HS-5 (cell line): ENCODE measurements at regions not wholly inside any gene's neighbourhood (a gene's known extent, or its start where the extent isn't known, plus 50 kb on each side); places are given as distances from the start of the nearest gene placed in this dataset.
"Not testable (repeated sequence)": the region's sequence is repeated elsewhere in the genome, so short reads cannot be mapped to it uniquely, and the experiment has no call there.

Experiments used
- DNase-seq: peaks from one replicate; pipeline ENCODE4 v3.0.0-alpha.2; 2012; ENCODE audit warnings: low read depth

DNA sequence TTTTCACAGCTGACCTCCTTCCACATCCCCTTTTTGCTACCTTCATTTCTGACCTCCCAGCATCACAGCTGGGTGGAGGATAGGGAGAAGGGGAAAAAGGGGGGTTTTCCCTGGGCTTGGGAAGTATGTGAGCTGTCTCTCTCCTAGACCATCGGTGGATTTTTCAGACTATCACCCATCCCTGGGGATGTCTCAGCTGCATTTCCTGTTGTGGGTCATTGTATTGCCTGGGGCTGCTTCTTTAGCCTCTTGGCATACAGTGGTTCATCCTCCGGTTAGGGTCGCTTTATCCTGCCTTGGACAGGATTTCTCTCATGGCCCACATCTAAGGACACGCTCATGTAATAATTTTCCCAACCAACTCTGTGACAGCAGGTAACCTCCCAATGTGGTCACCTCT, 142.5 kb upstream of the ARG1 start:
- no peak for DNase-seq

DNA sequence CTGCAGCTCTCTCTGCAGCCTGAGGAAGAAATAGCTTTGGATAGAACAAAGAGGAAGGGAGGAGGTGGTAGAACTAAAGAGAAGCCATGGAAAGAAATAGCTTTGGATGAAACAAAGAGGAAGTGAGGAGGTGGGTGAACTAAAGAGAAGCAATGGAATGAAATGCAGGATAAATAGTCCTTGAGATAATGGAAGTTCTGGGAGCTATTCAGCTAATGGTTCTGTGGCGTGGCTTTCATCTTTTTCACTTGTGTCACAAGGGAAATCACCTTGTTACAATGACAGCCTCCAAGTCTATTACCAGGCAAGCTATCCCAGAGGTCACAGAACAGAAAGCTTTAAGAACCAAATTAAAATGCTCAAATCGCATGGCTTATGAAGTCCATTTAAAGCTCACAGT, 141.3 kb upstream of the ARG1 start:
- DNase-seq = no peak

DNA sequence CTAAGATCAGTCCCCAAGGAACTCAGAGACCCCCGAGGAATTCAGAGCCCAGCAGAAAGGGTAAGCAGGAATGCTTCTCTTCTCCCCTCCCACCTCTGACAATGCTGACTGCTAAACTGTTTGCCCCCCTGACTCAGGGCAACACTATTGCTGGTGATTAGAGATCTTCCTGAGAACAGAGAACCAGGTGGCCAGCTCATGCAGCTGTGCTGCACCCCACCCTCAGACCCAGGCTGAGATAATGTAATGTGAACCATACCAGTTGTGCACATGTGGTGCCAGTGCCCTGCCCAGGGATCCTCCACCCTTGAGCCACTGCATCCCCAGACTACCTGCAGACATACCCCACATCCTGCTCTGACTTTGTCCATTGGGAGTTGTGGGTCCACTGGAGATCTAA, 139.1 kb upstream of the ARG1 start:
- no peak for DNase-seq

DNA sequence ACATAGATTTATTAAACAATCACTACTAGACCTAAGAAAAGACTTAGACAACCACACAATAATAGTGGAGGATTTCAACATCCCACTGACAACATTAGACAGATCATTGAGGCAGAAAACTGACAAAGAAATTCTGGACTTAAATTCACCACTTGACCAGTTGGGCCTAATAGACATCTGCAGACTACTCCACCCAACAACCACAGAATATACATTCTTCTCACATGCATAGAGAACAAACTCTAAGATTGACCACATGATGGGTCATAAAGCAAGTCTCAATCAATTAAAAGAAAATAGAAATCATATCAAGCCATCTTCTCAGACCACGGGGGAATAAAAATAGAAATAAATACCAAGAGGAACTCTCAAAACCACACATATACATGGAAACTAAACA, 136.7 kb upstream of the ARG1 start:
- DNase-seq = no peak

DNA sequence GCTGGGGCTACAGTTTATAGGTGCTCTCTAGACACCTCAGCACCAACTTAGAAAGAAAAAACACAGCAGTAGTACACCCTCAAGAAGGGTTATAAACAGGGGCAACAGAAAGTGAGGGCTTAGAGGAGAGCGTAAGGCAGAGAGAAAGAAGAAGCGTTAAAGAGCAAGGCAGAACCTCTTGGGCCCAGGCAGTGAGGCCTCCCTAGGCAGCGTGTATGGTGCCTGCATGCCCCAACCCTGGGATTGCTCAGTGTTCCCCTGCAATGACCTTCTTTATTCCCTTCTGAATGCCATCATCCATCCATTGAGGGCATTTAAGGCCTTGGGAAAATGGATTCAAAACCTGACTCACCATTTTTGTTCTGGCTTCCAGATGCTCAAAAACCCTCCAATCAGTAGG, 130.0 kb upstream of the ARG1 start:
- DNase-seq = no peak

DNA sequence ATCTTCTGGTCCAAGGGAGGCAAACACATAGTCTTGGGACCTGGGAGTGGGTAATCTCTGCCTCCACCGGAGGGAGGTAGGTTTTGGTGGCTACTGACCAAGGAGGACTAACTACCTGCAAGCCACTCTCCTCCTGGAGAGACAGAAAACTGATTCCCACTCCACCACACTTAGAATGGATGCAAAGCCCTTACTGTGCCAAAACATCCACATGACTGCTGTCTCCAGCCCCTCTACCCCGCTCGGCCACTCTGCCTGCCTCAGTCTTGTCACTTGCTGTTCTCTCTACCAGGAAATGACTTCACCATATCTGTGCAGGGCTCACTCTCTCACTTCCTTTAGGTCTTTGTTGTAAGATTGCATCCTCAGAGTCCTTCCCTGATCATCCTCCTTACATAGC, 129.5 kb upstream of the ARG1 start:
- no peak for DNase-seq

DNA sequence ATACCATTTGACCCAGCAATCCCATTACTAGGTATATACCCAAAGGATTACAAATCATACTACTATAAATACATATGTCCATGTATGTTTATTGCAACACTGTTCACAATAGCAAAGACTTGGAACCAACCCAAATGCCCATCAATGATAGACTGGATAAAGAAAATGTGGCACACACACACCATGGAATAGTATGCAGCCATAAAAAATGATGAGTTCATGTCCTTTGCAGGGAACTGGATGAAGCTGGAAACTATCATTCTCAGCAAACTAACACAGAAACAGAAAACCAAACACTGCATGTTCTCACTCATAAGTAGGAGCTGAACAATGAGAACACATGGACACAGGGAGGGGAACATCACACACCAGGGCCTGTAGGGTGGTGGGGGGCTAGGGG, 127.7 kb upstream of the ARG1 start:
- DNase-seq = not testable (repeated sequence)

DNA sequence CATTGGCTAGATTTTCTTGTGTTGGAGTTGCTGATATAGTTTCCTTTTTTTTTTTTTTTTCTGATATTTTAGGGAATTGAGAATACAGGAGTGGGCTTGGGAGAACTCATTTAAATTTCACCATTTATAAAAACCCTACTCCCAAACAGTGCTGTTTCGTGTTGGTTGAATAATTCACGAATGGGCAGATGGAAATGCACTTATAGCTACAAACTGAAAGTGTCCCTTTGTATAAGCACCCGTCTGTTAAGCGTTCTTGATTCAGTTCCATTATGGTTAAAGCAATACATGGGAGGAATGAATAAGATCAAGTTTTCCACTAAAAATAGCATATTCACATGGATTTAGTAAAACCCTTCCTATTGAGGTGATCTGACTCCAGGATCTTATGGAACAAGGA, 122.2 kb upstream of the ARG1 start:
- no peak for DNase-seq

DNA sequence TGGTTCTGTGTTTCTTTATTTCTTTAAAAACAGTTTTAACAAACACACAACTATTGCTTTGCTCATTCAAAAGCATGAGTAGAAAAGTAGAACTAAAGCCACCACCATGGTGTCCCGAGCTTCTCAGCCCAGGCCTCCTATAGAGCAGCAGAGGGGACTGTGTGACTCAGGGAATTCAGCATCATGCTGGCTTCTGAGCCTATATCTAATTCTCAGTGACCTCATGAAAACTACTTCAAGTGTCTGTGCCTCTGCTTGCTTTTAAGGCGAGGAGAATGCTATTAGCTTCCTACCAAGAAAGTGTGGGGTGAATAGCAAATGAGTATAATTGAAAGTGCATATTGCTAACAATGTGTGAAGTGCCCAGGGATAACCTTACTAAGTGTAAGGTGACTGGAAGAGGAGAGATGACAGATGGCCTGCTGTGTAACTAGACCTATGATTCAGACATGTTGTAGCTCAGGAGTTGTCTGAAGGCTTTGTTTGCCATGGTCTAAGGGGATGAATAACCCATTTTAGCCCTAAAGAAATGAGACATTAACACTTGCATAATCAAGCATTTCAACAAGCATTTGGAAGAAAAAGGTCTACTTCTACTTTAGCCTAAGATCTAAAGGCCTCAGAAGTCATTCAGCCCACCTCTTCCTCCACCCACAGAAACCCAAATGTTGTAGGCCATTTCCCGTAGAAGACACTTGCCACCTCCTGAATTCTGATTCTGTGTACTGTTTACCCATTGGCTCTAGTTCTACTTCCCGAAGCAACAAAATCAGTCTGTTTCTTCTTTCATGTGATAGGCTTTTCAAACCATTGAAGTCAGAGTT, 121.5 kb upstream of the ARG1 start:
- DNase-seq = no peak

DNA sequence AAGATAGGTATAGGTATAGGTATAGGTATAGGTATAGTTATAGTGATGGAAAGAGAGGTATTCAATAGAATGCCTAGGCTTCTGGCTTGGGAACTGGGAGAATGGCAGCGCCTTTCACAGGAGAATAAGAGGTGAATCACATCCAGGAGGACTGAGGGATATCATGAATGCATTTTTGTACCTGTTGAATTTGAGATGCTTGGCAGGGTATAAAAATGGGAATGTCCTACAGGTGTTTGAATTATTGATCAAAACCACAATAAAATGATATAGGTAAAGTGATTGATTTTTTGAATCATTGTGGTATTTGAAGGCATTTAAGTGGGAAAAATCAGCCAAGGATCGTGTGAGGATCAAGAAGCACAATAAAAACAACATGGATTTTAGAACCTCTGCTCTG, 119.2 kb upstream of the ARG1 start:
- DNase-seq = no peak

DNA sequence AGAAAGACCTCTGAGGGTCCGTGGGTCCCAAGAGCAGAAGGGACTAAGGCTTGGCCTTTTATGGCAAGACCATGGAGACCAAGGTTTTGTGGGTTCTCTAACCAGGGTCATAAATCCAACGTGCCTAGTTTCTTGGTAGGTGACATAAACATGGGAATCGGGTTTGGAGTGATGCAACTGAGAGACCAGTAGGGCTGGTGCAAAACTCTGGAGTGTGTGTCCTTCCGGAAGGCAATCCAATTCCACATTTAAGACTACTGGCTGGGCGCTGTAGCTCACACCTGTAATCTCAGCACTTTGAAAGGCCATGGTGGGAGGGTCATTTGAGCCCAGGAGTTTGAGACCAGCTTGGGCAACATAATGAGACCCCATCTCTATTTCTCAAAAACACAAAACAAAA, 116.5 kb upstream of the ARG1 start:
- no peak for DNase-seq

DNA sequence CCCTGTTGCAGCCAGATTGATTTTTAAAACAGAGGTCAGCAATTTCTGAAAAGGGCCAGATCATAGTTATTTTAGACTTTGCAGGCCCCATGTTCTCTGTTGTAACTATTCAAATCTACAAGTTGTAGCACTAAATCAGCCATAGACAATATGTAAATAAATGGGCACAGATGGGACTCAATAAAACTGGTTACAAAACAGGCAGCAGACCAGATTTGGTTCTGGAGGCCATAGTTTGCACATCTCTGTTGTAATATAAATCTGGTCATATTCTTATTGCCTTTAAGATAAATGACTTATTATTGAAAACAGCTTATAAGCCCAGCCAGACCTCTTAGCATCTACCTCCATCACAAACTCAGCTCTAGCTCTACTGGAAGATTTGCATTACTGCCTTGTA, 114.0 kb upstream of the ARG1 start:
- no peak for DNase-seq

DNA sequence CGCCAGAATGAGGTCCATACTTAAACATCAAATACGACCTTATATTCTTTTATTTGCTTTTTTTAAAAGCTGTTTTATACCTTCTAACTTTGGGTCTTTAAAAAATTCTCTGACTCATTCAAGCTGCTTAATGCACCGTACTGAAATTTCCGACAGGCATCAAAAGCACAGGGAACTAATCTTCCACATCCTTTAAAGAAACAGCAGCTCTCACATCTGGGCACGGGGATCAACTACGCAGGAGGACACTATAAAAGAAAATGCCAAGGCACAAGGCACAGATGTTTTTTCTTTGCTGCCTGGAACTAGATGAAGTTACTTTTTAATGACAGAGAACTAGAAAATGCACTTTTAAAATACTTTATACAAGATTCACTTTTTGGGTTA, 112.4 kb upstream of the ARG1 start:
- no peak for DNase-seq

DNA sequence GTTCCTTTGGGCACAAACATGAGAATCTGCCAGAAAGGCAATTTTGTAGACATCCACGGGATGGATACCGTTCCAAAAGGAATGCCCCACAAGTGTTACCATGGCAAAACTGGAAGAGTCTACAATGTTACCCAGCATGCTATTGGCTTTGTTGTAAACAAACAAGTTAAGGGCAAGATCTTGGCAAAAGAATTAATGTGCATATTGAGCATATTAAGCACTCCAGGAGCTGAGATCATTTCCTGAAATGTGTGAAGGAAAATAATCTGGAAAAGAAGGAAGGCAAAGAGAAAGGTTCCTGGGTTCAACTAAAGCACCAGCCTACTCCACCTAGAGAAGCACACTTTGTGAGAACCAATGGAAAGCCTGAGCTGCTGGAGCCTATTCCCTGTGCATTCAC, 103.9 kb upstream of the ARG1 start:
- no peak for DNase-seq

DNA sequence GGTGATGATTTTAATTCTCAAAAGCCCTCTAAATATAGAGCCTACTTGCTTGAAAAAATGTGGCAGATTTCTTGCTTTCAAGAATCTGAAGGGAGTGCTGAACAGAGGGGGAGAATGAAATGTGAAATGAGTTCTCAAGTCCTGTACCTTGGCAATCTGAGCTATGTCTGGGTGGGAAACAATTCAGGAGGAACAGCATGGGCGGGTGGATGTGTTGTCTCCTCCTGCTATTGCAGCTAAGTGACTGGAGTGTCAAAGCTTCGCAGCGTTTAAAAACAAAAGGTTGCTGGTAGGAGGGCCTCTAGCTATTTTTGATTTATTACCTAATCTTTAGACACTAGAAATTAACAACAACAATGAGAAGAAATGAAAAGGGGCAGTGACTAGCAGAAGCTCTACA, 102.5 kb upstream of the ARG1 start:
- no peak for DNase-seq

DNA sequence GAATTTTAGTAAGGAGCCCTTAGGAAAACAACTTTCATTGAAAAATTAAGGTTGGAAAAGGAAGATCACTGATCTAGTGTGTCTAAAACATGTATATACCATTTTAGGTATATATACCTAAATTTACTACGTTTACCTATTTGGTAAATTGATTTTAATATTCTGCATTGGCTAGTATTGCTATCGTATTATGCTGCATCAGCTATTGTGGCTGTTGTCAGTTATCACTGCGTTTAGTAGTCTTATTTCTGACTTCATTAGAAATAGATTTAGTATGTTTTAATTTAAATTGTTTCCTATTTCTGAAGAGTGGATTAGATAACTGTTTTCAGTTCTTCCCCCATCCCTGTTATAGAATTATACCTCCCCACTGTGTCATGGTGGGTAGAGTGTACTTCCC, 101.7 kb upstream of the ARG1 start:
- no peak for DNase-seq

DNA sequence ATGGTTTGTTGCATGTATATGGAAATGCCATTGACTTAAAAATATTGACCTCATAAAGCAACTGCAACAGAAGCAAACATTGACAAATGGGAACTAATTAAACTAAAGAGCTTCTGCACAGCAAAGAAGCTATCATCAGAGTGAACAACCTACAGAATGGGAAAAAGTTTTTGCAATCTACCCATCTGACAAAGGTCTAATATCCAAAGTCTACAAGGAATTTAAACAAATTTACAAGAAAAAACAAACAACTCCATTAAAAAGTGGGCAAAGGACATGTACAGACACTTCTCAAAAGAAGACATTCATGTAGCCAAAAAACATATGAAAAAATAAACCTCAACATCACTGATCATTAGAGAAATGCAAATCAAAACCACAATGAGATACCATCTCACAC, 99.7 kb upstream of the ARG1 start:
- not testable (repeated sequence) for DNase-seq

DNA sequence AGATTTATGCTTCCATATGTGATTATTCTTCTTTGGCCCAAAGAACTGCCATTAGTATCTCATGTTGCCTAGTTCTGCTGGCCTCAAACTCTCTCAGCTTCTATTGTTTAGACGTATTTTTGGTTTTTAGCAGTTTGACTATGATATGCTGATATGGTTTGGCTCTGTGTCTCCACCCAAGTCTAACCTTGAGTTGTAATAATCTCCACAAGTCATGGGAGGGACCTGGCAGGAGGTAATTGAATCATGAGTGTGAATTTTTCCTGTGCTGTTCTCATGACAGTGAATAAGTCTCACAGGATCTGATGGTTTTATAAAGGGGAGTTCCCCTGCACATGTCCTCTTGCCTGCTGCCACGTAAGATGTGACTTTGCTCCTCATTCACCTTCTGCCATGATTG, 96.7 kb upstream of the ARG1 start:
- no peak for DNase-seq

DNA sequence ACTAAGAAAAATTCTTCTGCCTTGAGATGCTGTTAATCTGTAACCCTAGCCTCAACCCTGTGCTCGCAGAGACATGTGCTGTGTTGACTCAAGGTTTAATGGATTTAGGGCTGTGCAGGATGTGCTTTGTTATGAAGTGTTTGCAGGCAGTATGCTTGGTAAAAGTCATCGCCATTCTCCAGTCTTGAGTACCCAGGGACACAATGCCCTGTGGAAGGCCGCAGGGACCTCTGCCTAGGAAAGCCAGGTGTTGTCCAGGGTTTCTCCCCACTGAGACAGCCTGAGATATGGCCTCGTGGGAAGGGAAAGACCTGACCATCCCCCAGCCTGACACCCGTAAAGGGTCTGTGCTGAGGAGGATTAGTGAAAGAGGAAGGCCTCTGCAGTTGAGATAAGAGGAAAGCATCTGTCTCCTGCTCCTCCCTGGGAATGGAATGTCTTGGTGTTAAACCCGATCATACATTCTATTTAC, 94.2 kb upstream of the ARG1 start:
- DNase-seq = not testable (repeated sequence)

DNA sequence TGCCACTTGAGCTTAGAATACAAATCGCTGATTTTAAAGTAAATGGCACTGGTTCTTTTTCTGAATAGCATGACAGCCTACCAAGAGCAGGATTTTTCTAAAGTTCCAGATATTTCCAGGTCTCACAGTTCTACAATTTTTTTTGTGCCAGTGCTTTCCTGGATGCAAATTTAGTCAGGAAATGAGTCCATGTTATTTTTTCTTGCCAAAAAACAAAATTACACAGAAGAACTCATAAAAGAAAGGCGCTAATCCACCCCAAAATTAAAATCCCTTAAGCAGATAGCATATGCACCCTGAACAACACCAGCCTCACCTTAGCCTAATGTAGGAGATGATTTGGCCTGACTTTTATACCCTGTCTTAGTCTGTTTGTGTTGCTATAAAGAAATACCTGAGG, 86.4 kb upstream of the ARG1 start:
- no peak for DNase-seq

DNA sequence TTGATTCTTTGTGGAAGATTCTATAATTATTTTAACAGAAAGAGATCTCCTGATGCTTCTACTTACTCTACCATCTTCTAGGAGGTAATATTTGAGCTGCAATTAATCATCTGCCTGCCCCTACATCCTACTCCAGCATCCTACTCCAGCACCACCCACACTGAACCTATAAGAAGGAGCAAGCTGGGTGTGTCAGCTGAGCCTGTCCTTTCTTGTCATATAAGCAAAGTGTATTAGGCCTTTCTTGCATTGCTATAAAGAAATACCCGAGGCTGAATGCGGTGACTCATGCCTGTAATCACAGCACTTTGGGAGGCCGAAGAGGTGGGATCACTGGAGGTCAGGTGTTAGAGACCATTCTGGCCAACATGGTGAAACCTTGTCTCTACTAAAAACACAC, 84.2 kb upstream of the ARG1 start:
- DNase-seq = no peak

DNA sequence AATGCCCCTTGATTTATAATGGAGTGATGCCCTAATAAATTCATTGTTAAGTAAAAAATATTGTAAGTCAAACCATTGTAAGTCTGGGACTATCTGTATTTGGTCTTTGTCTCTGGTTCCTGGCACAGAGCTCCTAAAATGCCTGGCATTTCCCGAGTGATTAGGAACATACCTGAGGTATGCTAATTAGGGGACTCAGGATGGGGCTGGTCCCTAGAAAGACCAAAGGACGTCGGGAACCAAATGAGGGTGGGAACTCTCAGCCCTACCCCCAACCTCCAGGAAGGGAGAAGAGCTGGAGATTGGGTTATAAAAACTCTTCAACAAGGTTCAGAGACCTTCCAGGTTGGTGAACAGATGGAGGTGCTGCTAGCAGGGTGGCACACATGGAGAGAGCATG, 82.6 kb upstream of the ARG1 start:
- no peak for DNase-seq

DNA sequence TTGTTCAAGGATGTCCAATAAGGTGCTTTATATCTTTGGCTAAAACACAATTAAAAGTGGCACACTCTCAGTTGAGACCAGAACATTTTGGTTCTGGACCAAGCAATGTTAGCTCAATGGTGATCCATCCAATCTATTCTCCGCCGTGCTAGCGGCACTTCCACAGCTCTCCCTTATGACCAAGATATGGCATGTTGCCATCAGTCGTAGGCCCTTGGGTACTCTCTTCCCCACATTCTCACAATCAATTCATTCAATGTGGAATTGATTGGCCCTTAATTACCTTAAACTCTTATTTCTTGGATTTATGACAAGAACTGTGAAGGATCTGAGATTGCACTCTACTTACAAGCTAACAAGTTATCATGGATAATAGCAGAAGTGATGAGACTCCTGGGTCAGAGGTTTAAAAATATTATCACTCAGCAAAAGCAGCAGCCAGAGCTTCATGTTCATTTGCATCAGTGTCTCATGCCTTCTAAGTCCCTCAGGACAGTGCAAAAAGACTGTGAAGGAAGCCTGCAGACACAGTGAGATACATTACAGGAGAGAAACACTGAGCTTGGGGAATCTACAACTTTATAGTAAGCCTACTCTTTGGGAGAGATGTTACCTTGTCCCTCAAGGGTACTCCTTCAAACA, 80.0 kb upstream of the ARG1 start:
- no peak for DNase-seq

DNA sequence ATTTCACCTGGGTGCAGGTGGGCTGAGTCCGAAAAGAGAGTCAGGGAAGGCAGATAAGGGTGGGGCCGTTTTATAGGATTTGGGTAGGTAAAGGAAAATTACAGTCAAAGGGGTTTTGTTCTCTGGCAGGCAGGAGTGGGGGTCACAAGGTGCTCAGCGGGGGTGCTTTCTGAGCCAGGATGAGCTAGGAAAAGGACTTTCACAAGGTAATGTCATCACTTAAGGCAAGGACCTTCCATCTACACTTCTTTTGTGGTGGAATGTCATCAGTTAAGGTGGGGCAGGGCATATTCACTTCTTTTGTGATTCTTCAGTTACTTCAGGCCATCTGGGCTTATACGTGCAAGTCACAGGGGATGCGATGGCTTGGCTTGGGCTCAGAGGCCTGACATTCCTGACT, 68.6 kb upstream of the ARG1 start:
- not testable (repeated sequence) for DNase-seq
